ENCODE measurements at regions not wholly inside any gene's neighbourhood (a gene's known extent, or its start where the extent isn't known, plus 50 kb on each side); places are given as distances from the start of the nearest gene placed in this dataset.

- Mint-ChIP-seq H3K27me3 (peaks cover 42 to 63% of the 10 kb centered on the region in 2 donors), H3K4me1 (ENCODE audit: low read depth in 2 of 2) (no peaks in the 10 kb centered on the region), H3K9me3 (no peaks in the 10 kb centered on the region), H3K27ac (no peak overlapping the region), H3K4me3 (no peak overlapping the region), H3K36me3 (no peaks in the 10 kb centered on the region)
- DNase-seq (ENCODE audit: low spot score) (no peak), ATAC-seq (no peak)
These were observed 357.6 kb downstream of the MTX2 start for GRCh38 chr2:176626796-176627195.

GRCh38 chr2:176628438-176628837, 359.2 kb downstream of the MTX2 start:
- ATAC-seq = no peak
- Mint-ChIP-seq H3K4me3 (no peak overlapping the region), H3K4me1 (ENCODE audit: low read depth in 2 of 2) (no peaks in the 10 kb centered on the region), H3K9me3 (no peaks in the 10 kb centered on the region), H3K27ac (no peak overlapping the region), H3K36me3 (no peaks in the 10 kb centered on the region), H3K27me3 (peaks cover 34 to 63% of the 10 kb centered on the region in 2 donors)
- no peak for DNase-seq (ENCODE audit: low spot score)

DNA sequence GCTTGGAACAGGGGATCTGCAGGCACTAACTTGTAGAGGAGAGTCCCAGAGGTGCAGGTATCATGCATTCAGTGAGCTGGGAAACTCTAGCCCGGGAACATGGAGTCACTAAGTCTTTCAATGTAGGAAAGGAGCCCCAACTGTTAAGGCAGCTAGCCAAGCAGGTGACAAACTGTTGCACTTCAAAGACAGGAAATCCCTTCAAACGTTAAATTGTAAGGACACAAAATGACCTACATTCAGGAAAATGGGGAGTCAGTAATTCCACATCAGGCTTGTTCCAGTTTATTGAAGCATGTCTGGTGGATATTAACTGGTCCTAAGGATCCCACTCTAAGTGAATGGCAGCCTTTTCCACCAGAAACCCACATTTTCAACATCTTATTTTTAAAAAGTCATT, 364.5 kb downstream of the MTX2 start:
- no peak overlapping the region for H3K4me3 Mint-ChIP-seq
- no peak overlapping the region for H3K27ac Mint-ChIP-seq
- ATAC-seq = no peak
- H3K4me1 Mint-ChIP-seq (ENCODE audit: low read depth in 2 of 2) = peaks cover 0 to 3% of the 10 kb centered on the region in 2 donors
- no peaks in the 10 kb centered on the region for H3K36me3 Mint-ChIP-seq
- peaks cover 11 to 32% of the 10 kb centered on the region in 2 donors for H3K27me3 Mint-ChIP-seq
- no peaks in the 10 kb centered on the region for H3K9me3 Mint-ChIP-seq
- no peak for DNase-seq (ENCODE audit: low spot score)

DNA sequence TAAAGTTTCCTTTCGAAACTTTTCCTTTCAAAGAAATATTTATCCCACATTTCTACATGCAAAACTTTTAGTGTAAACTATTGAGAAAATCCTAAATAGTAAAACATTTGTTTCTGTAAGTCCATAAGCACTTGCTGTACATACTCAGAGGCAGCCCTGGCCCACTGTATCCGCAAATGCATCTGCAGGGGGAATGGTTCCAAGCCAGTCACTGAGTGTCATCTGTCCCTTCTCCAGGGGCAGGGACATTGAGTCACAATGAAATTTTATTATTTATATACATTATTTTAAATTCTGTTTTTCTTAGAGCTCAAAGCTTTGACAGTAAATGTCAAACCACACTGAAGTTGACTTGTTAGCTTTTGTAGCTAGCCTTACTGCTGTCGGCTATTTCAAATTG, 367.2 kb downstream of the MTX2 start:
- H3K27me3 Mint-ChIP-seq = peaks cover 19 to 46% of the 10 kb centered on the region in 2 donors
- no peaks in the 10 kb centered on the region for H3K9me3 Mint-ChIP-seq
- DNase-seq (ENCODE audit: low spot score) (no peak), ATAC-seq (no peak)
- peaks cover 0 to 3% of the 10 kb centered on the region in 2 donors for H3K4me1 Mint-ChIP-seq (ENCODE audit: low read depth in 2 of 2)
- no peak overlapping the region for H3K27ac Mint-ChIP-seq
- H3K36me3 Mint-ChIP-seq = no peaks in the 10 kb centered on the region
- H3K4me3 Mint-ChIP-seq = no peak overlapping the region

DNA sequence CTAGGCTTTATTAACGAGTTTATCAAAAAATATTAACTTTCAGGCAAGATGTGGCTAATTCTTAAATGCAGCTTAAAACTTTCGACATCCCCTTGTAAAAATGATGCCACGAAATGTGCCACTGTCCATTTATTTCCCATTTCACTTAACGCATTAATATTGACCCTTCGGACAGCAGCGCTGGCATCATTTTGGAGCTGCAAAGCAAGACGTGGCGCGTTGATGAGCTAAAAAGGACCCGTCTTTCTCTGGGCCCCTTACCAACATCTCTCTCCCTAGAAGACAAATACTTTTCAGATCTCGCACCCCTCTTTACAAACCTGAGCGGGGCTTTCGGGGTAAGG, 367.9 kb downstream of the MTX2 start:
- peak overlapping the region; percentile 43 for H3K4me3 Mint-ChIP-seq
- no peak for ATAC-seq
- no peak for DNase-seq (ENCODE audit: low spot score)
- peaks cover 24 to 49% of the 10 kb centered on the region in 2 donors for H3K27me3 Mint-ChIP-seq
- H3K36me3 Mint-ChIP-seq = no peaks in the 10 kb centered on the region
- no peak overlapping the region for H3K27ac Mint-ChIP-seq
- H3K4me1 Mint-ChIP-seq (ENCODE audit: low read depth in 2 of 2) = peaks cover 0 to 3% of the 10 kb centered on the region in 2 donors
- no peaks in the 10 kb centered on the region for H3K9me3 Mint-ChIP-seq

DNA sequence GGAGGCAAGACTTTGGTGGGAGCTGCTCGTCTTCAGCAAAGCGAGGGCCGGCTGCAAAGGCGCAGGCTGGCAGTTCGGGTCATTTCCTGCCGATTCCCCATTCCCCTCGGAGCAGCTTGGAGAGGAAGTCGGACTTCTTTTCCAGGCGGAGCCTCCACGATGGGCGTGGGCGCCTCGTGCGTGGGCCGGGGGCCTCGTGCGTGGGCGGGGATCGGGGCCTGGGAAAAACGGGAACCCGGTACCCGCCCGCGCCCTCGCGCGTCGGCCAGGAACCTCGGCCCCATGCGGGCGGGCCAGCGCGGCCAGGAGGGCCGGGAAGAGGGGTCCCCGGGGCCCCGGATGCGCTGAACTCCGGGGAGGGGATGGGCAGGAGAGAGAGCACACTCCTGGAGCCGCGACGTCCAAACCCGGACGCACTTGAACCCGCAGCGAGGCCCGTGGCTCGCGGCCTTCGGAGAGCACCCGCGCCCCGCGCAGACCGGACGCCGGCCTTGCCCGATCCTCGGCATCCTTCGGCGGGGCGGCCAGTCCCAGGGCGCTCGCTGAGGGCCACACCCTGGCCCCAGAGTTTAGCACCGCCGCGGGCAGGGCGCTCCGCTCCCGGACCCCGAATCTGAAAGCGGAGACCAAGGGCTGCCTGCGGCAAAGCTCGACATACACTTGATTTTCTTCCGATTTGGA, 368.4 kb downstream of the MTX2 start:
- H3K4me3 Mint-ChIP-seq = peak overlapping the region; percentile 66
- ATAC-seq (peak; percentile 52 to 60), DNase-seq (ENCODE audit: low spot score) (no peak)
- no peaks in the 10 kb centered on the region for H3K9me3 Mint-ChIP-seq
- no peak overlapping the region for H3K27ac Mint-ChIP-seq
- H3K27me3 Mint-ChIP-seq = peaks cover 25 to 49% of the 10 kb centered on the region in 2 donors
- H3K4me1 Mint-ChIP-seq (ENCODE audit: low read depth in 2 of 2) = peaks cover 0 to 3% of the 10 kb centered on the region in 2 donors
- H3K36me3 Mint-ChIP-seq = no peaks in the 10 kb centered on the region

- Mint-ChIP-seq H3K9me3 (no peaks in the 10 kb centered on the region), H3K36me3 (no peaks in the 10 kb centered on the region)
These were observed 369.1 kb downstream of the MTX2 start for GRCh38 chr2:176638167-176639015.

GRCh38 chr2:176639016-176639343, 369.7 kb downstream of the MTX2 start:
- Mint-ChIP-seq H3K4me1 (ENCODE audit: low read depth in 2 of 2) (peaks cover 0 to 3% of the 10 kb centered on the region in 2 donors), H3K27me3 (peaks cover 29 to 57% of the 10 kb centered on the region in 2 donors), H3K27ac (no peak overlapping the region), H3K9me3 (no peaks in the 10 kb centered on the region), H3K4me3 (no peak overlapping the region), H3K36me3 (no peaks in the 10 kb centered on the region)
- no peak for DNase-seq (ENCODE audit: low spot score)
- no peak for ATAC-seq

More at GRCh38 chr2:176638167-176639015, 369.1 kb downstream of the MTX2 start:
- Mint-ChIP-seq H3K27ac (no peak overlapping the region), H3K27me3 (peaks cover 26 to 51% of the 10 kb centered on the region in 2 donors), H3K4me1 (ENCODE audit: low read depth in 2 of 2) (peaks cover 0 to 3% of the 10 kb centered on the region in 2 donors), H3K4me3 (peak overlapping the region; percentile 66)
- DNase-seq (ENCODE audit: low spot score) (no peak), ATAC-seq (peak; percentile 79 to 80)

GRCh38 chr2:176639671-176640070, 370.4 kb downstream of the MTX2 start:
- ATAC-seq (no peak), DNase-seq (ENCODE audit: low spot score) (no peak)
- Mint-ChIP-seq H3K36me3 (no peaks in the 10 kb centered on the region), H3K27ac (no peak overlapping the region), H3K9me3 (no peaks in the 10 kb centered on the region), H3K27me3 (peaks cover 33 to 64% of the 10 kb centered on the region in 2 donors), H3K4me1 (ENCODE audit: low read depth in 2 of 2) (peaks cover 0 to 3% of the 10 kb centered on the region in 2 donors), H3K4me3 (no peak overlapping the region)

GRCh38 chr2:176641436-176641835, 372.2 kb downstream of the MTX2 start:
- H3K4me1 Mint-ChIP-seq (ENCODE audit: low read depth in 2 of 2) = peaks cover 0 to 3% of the 10 kb centered on the region in 2 donors
- no peak for ATAC-seq
- H3K4me3 Mint-ChIP-seq = no peak overlapping the region
- no peaks in the 10 kb centered on the region for H3K36me3 Mint-ChIP-seq
- H3K27me3 Mint-ChIP-seq = peaks cover 40 to 76% of the 10 kb centered on the region in 2 donors
- no peak for DNase-seq (ENCODE audit: low spot score)
- H3K9me3 Mint-ChIP-seq = no peaks in the 10 kb centered on the region
- H3K27ac Mint-ChIP-seq = no peak overlapping the region

DNA sequence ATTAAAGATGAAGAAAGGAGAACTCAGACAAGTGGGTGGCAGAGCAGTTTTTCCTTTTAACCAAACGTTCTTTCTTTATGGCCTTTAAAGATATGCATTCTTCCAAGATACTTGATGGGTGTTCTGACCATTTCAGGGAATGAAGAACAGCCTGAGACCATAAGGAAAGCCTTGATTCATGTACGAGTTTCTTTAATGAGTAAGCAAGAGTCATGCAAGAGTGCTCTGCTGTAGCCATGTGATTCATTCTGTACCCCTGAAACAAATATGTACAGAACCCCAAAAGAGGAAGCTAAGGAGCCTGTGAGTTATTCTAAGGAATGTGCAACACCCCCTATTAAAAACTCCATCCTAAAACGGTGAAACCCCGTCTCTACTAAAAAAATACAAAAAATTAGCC, 372.8 kb downstream of the MTX2 start:
- DNase-seq (ENCODE audit: low spot score) (no peak), ATAC-seq (no peak)
- no peak overlapping the region for H3K4me3 Mint-ChIP-seq
- H3K4me1 Mint-ChIP-seq (ENCODE audit: low read depth in 2 of 2) = peaks cover 0 to 2% of the 10 kb centered on the region in 2 donors
- H3K27me3 Mint-ChIP-seq = peaks cover 41 to 79% of the 10 kb centered on the region in 2 donors
- no peaks in the 10 kb centered on the region for H3K9me3 Mint-ChIP-seq
- H3K36me3 Mint-ChIP-seq = no peaks in the 10 kb centered on the region
- no peak overlapping the region for H3K27ac Mint-ChIP-seq

DNA sequence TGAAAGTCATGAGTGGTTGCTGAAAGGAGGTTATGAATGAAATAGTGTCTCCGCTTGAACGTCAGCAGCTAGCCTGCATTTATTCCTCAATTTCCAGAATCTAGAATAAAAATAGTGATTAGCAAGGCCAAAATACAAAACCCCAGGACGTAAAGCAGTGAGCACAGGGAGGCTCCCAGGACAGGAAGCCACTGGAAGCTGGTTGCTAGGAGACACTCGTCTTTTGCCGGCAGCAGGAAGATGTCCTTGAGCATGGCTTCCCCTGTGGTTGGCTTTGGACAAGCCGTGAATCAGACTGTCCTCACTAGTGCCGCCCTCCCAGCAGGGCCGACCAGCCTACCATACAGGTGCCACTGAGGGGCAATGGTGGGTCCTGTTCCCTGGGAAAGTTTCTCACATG, 374.4 kb downstream of the MTX2 start:
- DNase-seq (ENCODE audit: low spot score) = no peak
- Mint-ChIP-seq H3K4me1 (ENCODE audit: low read depth in 2 of 2) (no peaks in the 10 kb centered on the region), H3K27me3 (peaks cover 40 to 73% of the 10 kb centered on the region in 2 donors), H3K27ac (no peak overlapping the region), H3K9me3 (no peaks in the 10 kb centered on the region), H3K4me3 (no peak overlapping the region), H3K36me3 (no peaks in the 10 kb centered on the region)
- ATAC-seq = no peak

- no peaks in the 10 kb centered on the region for H3K9me3 Mint-ChIP-seq
- no peaks in the 10 kb centered on the region for H3K4me1 Mint-ChIP-seq (ENCODE audit: low read depth in 2 of 2)
- peaks cover 36 to 70% of the 10 kb centered on the region in 2 donors for H3K27me3 Mint-ChIP-seq
- H3K36me3 Mint-ChIP-seq = no peaks in the 10 kb centered on the region
- H3K27ac Mint-ChIP-seq = no peak overlapping the region
- DNase-seq (ENCODE audit: low spot score) (no peak), ATAC-seq (no peak)
- no peak overlapping the region for H3K4me3 Mint-ChIP-seq
These were observed 376.3 kb downstream of the MTX2 start for GRCh38 chr2:176645494-176645893.

GRCh38 chr2:176646033-176646615, 376.9 kb downstream of the MTX2 start:
- no peaks in the 10 kb centered on the region for H3K9me3 Mint-ChIP-seq
- H3K27ac Mint-ChIP-seq = no peak overlapping the region

More at GRCh38 chr2:176646033-176646615, 376.9 kb downstream of the MTX2 start:
- DNase-seq (ENCODE audit: low spot score) (no peak), ATAC-seq (no peak)
- Mint-ChIP-seq H3K36me3 (no peaks in the 10 kb centered on the region), H3K4me1 (ENCODE audit: low read depth in 2 of 2) (no peaks in the 10 kb centered on the region), H3K27me3 (peaks cover 38 to 70% of the 10 kb centered on the region in 2 donors), H3K4me3 (no peak overlapping the region)
